DMS114 treated with DMSO at 0.1 percent for 48 hours (cell line): ENCODE measurements at regions not wholly inside any gene's neighbourhood (a gene's known extent, or its start where the extent isn't known, plus 50 kb on each side); places are given as distances from the start of the nearest gene placed in this dataset.

ENCODE experiments used
- DNase-seq: peaks from one replicate; lab custom pipeline; 2025; ENCODE audit not compliant: unreplicated experiment; lab: John Stamatoyannopoulos, UW

DNA sequence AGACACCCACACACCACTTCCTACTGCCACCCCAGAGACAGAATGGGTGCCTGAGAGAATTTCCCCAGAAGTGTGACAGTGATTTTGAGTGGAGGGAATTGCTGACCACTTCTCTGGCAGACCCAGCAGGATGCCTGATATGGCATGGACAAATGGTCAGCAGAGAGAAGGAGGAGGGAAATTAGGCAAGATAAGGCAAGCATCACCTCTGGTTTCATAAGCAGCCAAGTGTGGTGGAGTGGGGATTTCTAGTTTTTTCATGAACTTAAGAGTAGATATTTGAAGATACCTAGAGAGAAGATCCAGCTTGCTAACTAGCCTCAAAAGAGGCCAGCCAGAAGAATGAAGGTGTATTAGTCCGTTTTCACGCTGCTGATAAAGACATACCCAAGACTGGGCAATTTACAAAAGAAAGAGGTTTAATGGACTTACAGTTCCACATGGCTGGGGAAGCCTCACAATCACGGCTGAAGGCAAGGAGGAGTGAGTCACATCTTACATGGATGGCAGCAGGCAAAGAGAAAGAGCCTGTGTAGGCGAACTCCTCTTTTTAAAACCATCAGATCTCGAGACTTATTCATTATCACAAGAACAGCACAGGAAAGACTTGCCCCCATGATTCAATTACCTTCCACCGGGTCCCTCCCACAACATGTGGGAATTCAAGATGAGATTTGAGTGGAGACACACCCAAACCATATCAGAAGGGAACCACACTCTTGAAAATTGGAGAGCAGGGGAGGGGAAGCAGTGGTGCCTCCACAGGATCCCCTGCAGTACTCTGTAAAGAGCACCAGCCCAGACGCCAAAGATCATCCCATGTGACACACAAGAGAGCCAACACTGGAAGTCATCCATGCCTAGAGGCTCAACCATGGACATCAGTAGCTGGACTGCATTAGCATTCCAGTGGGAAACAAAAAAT lies 64.2 kb downstream of the RBM43 start:
- no peak for DNase-seq

DNA sequence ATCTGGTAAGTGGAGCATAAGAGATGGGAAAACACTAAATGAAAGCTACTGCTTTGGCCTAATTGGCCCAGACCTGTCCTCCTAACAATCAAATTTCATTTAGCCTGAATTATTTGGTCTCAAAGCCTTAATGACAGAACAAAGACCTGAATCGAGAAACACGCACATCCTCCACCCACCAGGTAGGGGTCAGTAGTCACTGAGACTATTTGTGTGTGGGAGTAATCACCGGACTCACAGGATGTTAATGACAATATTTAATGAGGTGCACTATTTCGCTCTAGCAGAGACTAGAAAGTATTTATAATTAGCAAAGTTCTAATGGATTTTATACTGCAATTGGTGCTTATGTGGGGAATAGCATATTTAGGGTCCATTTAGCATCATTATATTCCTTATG lies 68.1 kb downstream of the RBM43 start:
- no peak for DNase-seq

- DNase-seq, result no peak
These were observed 69.0 kb downstream of the RBM43 start for GRCh38 chr2:151192681-151193080.

DNA sequence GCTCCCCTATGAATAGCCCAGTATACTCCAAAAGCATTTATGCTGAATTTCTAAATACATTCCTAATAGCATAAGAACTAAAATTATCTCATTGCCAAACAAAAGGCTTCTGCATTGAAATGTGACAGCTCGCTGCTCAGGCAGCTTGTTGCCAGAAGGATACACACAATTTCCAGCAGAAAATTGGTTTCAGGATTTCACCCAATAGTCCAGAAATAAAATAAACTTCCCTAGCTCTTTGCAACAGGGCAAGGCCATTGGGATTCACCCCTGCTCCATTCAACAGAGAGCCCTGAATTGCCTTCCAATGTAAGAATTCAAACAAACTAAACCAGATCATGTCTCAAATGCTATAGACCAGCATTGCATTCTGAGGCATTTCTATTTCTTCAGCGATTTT lies 70.7 kb downstream of the RBM43 start:
- DNase-seq, result no peak

GRCh38 chr2:151189125-151189524 lies 72.5 kb downstream of the RBM43 start:
- no peak for DNase-seq

GRCh38 chr2:151186011-151186410 lies 75.7 kb downstream of the RBM43 start:
- no peak for DNase-seq

GRCh38 chr2:151182899-151183809 lies 78.5 kb downstream of the RBM43 start:
- no peak for DNase-seq

DNA sequence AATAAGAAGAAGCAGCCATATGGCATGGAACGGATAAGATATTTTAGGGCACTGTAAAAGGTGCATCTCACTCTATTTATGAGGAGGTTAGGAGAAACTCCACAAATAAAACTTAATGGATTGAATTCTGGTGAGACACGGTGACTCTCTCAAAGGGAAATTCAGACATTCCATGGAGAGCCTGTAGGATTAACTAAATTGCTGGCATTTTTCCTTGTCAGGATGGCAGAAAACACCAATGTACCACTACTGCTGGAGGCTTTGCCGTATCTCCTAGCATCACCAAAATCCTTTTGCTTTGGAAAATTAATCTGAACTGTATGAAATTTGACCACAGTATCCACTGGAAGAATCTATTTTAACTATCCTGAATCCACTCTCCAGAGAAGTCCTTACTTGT lies 79.3 kb downstream of the RBM43 start:
- DNase-seq, result no peak

- DNase-seq, result no peak
These were observed 80.1 kb downstream of the RBM43 start for GRCh38 chr2:151181524-151181923.

DNA sequence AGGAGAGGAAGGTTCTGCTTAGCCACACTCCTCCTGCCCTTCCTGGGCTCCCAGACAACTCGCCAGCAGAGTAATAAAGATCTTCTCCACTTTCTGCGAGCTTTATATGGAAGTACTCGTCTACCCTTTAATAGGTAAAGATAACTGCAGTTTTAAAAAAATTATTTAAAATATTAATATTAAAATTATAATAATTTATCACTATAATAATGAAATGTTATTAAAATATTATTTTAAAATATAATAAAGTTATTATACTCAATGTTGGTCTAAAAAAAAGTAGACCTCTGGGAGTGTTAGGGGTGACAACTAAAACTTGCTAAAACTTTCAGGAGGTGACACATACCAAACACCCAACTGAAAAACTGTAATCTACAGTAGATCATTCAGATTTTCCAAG lies 81.5 kb downstream of the RBM43 start:
- DNase-seq, result no peak

- DNase-seq, result no peak
These were observed 83.5 kb downstream of the RBM43 start for GRCh38 chr2:151178207-151178606.

DNA sequence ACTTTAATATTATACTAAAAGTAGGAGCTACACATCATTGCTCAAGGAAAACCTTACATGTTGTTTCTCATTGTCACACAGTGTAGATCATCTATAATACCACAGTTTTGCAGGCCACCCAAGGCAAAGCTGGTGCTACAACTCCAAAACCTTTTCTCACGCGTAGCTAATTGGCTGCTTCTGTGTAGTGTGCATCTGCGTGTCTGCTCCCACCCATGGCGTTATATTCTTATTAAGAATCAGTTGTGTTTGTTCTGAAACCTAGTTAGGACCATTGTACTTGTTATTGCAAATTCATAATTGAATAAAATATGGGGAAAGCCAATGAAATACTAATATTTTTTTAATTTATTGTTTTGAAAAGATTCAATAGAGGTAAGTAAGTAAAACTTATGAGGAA lies 83.9 kb downstream of the RBM43 start:
- no peak for DNase-seq

DNA sequence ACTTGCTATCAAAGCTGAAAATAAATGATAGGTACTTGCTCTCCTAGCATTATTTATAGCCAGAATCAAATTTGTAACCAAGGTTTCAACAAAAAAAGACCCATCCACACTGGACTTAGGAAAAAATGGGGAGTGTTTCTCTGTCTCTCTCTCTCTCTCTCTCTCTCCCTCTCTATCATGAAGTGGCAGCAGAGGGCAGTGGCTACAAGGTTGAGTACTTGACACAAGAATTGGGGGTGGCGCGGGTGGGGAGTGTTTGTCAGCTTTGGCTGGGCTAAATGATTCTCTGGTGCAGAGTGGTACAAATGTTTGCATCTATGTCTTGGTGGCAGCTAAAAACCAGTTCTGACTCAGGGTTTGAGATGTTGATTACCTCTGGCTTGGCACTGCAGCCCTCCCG lies 85.0 kb downstream of the RBM43 start:
- DNase-seq, result no peak

GRCh38 chr2:151175864-151176263 lies 85.8 kb downstream of the RBM43 start:
- DNase-seq, result no peak

DNA sequence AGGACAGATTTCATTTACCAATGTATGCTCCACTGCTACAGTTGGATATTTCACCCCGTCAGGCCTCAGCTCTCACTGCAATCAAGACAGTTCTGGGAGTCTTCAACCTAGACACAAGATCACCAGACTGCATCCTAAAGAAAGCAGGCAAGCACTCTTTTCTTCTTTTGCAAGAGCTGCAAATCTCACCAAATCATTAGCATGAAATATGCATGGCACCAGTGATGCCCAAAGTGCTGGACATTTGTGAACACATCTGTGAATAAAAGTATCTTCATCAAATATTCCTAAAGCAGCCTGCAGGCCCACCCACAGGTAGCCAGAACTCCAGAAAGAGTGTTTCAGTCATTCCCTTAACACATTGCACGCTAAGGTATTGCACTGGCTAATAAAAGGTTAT lies 87.5 kb downstream of the RBM43 start:
- no peak for DNase-seq

DNA sequence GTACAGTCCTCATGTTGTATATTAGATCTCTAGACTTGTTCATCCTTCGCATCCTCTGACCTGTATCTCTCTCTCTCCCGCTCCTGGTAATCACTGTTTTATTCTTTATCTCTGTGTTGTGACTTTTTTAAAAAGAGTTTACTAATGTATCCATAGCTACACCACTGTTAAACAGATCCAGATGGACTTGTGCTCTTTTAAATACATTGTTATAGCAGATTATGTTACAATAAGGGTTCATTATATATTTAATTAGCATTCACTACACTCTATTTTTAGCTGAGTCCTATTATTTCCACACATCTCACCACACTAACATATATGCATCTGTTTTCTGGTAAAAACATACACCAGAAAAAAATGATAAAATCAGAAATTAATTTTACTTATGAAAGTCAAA lies 90.5 kb downstream of the RBM43 start:
- no peak for DNase-seq

- DNase-seq, result no peak
These were observed 95.3 kb downstream of the RBM43 start for GRCh38 chr2:151166410-151166809.

- DNase-seq, result no peak
These were observed 96.5 kb downstream of the RBM43 start for GRCh38 chr2:151165105-151165684.

DNA sequence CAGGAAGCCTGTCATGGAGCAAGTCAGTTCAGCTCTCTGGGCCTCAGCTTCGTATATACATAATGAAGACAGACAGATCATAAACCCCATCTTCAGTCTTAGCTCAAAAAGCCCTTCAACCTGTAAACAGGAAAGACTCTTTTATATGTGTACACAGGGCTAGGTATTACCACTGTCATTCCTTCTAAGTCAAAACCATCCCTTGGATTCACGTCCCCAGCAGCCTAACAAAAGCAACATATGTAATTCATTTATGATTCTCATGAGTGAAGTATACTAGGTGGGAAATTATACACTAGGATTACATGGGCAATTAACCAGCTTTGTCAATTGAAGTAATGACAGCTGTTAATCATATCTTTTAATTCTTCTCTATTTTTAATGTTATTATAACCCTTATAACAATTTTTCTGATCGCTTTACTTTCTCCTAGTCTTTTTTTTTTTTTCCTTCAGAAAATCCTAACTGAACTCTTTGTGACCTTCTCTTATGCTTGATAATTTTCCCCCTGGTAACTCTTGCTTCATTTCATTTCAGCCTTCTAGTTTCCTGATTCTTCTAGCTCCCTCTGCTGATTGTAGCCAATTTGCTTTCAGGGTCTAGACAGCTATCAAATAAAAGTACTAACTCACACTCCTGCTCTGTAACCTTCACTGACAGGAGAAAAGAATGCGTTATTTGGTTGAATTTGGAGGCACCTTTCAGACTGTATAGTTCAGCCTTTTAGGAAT lies 99.7 kb downstream of the RBM43 start:
- no peak for DNase-seq

GRCh38 chr2:151159109-151159662 lies 102.5 kb downstream of the RBM43 start:
- DNase-seq, result no peak
